SH-SY5Y (cell line): ENCODE measurements at regions not wholly inside any gene's neighbourhood (a gene's known extent, or its start where the extent isn't known, plus 50 kb on each side); places are given as distances from the start of the nearest gene placed in this dataset.

Experiments used
- GATA2 ChIP-seq: IDR thresholded peaks from 2 replicates; pipeline ENCODE4 v1.6.1; 2011; ENCODE audit warnings: mild to moderate bottlenecking, low read depth, low read length
- GATA3 ChIP-seq: IDR thresholded peaks from 2 replicates; pipeline ENCODE4 v1.6.1; 2011; ENCODE audit warnings: low read depth, mild to moderate bottlenecking, low read length, moderate library complexity

GRCh38 chr13:80690208-80690607 lies 349.3 kb upstream of the SPRY2 start:
- TF ChIP-seq GATA2 (no peak), GATA3 (no peak)
